Panc1 (cell line): ENCODE measurements at regions not wholly inside any gene's neighbourhood (a gene's known extent, or its start where the extent isn't known, plus 50 kb on each side); places are given as distances from the start of the nearest gene placed in this dataset.

Experiments
- CTCF ChIP-seq: fragments of 450-650 bp; IDR thresholded peaks from 2 replicates; pipeline ENCODE4 v1.5.1; 2017; ENCODE audit warnings: mild to moderate bottlenecking
- POLR2AphosphoS5 ChIP-seq: IDR thresholded peaks from 2 replicates; pipeline ENCODE4 v1.6.1; 2012; ENCODE audit warnings: mild to moderate bottlenecking, low read depth, low read length, moderate library complexity
- SIN3A ChIP-seq: IDR thresholded peaks from 2 replicates; pipeline ENCODE4 v1.6.1; 2012; ENCODE audit warnings: low read depth, mild to moderate bottlenecking, low read length, moderate library complexity, borderline replicate concordance; ENCODE audit not compliant: insufficient read depth

- TF ChIP-seq CTCF (no peak), POLR2AphosphoS5 (no peak), SIN3A (no peak)
These were observed 107.8 kb upstream of the OSMR start for GRCh38 chr5:38737976-38738375.
